Non-pigmented ciliary epithelial cell (primary cell): ENCODE measurements at regions not wholly inside any gene's neighbourhood (a gene's known extent, or its start where the extent isn't known, plus 50 kb on each side); places are given as distances from the start of the nearest gene placed in this dataset.

Source experiments
- DNase-seq: peaks from one replicate; pipeline ENCODE4 v3.0.0-alpha.2; 2010; ENCODE audit warnings: low read depth

DNA sequence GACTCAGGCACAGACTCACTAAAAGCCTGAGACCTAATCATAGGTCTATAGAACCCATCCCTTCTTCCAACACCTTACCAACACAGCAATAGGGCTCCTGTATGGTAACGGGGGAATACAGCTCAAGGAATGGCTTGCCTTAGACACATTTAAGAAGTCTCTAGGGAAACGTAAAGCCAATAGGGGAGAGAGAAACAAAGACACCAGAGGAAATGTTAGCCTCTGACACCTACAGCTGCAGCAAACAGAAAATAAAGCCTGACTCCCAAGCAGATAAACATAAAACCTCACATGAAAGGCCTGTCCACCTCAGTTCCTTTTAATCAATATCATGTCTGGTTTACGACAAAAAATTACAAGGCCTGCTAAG lies 51.1 kb upstream of the NCOA1 start:
- no peak for DNase-seq

DNA sequence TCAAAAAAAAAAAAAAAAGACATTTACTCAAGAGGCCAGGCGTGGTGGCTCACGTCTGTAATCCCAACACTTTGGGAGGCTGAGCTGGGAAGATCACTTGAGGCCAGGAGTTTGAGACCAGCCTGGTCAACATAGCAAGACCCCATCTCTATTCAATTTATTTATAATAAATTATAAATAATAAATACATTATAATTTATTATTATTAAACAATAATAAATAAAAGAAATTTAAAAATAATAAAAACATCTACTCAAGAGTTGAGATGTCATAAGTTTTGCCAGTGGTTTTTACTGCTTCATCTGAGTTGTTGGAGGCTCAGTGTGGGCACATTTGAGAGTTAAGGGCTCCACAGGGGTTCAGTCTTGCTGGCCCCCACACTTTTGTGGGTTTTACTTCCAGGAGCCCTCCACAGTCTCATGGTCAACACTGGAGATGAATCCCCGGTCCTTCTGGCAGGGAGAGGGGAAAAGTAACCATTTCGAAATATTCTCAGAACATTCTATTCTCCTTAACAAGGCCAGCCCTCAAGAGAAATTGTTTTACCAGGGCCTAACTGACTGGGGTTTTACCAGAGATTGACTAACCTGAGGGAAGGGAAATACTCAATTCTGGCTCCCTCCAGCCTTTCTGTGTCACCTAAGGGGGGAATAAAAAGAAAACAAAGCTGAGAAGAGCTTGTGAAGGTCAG lies 51.6 kb upstream of the NCOA1 start:
- DNase-seq = no peak

DNA sequence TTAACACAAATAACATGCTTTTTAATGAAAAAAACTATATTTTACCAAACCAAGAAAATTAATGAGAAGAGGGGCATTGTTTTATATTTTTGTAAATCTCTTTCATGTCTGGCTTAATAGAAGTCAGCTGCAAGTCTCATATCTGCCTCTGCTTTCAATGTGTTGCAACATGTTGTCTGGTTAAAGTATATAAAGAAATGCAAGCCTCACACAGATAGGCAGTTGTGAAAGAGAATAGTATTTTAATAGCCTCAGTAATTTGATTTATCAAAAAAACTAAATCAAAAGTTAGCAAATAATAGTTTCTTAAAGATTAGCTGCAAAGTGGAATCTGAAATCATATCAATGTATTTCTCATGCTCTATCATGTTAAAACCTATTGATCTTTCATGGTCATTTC lies 52.9 kb upstream of the NCOA1 start:
- no peak for DNase-seq

DNA sequence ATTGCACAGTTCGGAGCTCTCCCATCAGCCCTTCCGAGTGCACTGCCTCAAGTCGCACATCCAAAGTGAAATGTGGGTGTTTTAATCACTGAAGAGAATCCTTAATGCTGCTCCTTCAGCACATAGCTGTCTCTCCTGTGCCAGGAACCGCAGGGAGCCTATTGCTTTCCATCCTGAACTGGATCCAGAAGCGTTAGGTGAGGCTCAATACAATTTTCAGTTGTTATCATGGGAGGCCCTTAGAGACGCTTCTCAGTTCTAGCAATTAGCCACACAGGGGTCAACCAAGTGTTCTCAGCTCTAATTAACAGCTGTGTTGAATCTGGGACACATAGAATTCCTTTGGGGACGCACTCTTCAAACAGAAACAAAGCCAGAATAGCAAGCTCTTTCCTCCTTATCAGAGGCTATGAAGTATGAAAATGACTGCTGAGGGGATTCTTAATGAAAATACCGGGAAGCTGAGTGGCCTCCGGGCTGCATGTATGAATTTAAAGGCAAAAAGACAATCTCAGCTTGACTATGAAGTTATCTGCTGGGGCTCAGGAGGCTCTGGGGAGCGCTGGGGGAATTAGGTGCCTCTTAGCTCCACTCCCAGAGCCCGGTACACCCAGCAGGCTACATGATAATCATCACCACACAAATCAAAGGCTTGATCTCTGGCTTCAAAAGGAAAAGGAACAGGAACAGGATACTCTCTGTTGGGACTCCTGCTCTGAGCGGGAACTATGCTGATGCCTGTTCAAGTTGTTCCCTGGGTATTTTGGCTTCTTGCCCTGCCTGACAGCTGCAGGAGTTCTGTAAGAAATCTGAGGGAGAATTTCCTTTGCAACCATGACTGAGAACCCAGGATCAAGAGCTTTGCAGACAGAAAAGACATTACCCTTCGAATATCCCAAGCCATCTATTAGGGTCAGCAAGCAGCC lies 55.4 kb upstream of the NCOA1 start:
- DNase-seq = peak; percentile 11

DNA sequence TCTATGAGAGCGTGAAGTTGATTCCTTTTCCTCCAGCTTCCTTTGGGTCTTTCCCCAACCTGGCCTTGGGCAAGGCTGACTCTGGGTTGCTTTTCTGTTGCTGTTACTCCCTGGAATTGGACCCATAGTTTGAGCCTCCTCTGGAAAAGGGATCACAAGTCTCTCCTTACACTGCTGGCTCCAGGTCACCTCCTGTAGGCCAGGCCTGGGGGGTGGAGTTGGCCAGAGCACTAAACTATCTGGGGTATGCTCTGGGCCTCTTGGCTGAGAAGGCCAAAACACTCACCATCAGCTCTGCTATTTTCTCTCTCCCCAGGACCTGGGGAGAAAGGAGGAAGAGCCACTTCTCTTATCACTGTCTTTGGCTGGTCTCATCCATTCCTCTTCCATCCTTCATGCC lies 56.5 kb upstream of the NCOA1 start:
- DNase-seq = no peak

DNA sequence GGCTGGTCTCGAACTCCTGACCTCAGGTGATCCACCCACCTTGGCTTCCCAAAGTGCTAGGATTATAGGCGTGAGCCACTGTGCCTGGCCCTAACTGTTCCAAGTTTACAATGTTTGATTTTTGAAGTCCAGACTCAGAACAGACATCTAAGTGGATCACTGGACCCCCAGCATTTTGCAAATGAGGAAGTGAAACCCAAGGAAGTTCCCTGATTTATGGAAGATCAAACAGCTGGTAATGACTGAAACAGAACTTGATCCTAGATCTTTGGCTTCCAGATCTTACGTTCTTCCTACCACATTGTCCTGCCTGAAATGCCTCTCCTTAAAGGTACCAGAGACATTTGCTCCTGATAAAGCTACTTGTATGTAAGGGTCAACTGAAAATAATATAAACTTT lies 58.3 kb upstream of the NCOA1 start:
- DNase-seq = no peak

DNA sequence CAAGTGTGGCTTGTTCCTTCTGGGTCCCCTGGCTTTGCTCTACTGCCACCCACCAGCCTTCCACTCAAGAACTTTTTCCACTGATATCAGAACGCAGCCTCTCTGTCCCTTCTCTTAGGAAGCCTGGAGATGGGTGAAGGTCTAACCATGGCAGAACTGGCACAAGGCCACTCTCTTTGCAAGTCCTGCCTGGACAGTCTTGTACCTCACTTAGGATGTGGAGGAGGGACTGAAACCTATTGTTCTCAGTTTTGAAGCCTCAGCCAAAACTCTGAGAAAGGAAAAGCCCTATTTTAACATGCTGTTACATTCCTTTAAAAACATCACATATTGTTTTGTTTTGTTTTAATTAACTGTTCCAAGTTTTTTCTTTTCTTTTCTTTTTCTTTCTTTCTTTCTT lies 58.9 kb upstream of the NCOA1 start:
- DNase-seq = no peak

DNA sequence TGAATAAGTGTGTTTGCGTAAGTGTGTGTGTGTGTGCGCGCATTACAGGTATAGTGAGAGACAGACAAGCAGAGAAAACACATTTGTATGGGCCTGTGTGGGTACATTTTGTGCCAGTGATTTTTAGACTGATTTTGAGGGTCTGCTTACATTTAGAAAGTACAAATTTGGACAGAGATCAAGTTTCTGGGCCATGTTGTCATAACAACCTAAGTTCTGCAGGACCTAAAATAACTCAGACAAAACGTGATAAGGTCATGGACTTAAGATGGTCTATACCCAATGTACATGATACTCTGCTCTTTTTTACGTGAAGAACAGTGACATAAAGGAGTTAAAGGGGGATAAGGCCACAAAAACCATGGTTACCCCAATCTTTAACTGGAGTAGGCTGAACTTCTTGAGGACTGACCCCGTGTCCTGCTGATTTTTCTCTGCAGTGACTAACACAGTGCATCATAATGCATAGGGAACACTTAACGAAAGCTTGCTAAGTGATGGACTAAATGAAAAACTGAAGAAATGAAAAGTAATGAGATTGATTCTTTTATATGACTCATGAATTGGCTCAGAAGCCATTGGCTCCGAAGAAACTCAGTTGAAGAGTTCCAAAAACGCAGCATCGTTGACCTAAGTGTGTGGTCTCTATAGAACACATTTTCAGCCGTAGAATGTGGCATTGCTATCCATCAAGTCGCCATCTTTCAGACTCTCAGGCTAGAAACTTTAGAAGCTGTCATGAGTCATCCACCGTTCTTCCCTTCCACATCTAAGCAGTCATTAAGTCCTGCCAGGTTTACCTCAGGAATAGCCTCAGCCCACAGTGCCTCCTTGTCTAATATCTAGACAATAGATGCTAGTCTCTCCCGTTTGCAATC lies 61.6 kb upstream of the NCOA1 start:
- DNase-seq = no peak

DNA sequence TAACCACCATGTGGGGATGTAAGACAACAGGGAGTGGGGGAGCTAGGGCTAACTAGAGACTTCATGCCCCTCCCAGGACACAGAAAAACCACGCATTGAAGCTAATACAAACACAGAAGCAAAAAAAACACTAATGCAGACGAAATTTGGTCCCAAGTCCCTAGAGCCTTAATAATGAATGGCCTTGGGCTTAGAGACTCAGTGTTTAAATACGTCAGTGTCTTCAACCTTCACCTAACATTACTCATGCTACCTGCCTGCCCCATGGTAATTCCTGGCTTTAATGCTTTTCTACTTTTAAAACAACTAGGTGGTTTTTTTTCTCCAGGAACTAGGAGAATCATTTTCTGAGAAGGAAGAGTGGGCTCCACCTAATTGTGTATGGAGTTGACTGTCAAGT lies 64.1 kb upstream of the ITSN2 start:
- DNase-seq = no peak

DNA sequence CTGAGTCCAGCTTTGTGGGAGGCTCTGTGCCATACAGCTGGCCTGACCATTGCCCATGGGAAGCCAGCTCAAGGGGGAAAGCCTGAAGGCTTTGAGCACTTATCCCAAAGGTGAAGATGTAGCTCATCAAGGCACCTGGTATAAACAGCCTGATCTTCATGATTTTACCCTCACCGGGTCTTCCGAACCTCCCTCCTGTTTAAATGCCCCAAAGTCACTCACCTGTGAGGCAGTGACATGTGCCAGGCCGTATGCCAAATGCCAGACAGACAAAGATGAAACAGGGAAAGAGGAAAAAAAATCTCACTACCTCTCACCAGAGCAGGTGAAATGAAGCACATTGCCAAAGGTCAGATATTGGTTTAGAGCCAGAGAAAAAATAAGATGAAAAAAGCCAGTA lies 62.8 kb upstream of the ITSN2 start:
- DNase-seq = no peak

DNA sequence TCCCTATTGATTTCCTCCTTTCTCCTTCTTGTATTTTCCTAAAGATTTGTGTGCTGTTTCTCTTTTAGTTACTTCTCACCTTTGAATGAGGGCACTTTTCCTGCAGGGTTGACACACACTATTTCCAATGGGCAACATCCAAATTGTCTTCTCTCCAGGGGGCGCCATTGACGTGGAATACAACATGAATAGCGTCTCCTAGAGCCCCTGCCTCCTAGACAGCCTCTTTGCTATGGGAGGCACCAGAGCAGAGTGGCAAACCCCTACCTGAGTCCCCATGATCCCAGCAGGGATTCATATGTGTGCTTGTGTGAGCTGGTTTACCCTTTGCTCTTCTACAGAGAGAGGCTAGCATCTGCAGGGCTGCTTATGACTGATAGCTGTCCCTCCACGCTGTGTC lies 61.3 kb upstream of the ITSN2 start:
- peak; percentile 17 for DNase-seq

DNA sequence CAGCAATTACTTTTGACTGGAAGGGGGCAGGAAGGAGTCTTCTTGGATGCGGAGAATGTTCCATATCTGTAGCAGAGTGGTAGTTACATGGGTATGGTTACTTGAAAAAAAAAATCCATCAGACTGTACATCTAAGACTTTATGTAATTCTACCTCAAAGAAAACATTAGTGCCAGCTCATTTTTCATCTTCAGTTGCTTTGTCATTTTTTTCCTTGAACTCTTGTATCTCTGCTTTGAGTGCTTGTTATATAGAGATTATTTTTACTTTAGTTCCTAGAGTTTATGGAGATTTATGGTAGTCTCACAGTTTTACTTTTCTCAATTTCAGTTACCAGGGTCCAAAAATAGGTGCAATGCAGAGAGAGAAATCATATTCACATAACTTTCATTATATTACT lies 60.0 kb upstream of the ITSN2 start:
- no peak for DNase-seq

DNA sequence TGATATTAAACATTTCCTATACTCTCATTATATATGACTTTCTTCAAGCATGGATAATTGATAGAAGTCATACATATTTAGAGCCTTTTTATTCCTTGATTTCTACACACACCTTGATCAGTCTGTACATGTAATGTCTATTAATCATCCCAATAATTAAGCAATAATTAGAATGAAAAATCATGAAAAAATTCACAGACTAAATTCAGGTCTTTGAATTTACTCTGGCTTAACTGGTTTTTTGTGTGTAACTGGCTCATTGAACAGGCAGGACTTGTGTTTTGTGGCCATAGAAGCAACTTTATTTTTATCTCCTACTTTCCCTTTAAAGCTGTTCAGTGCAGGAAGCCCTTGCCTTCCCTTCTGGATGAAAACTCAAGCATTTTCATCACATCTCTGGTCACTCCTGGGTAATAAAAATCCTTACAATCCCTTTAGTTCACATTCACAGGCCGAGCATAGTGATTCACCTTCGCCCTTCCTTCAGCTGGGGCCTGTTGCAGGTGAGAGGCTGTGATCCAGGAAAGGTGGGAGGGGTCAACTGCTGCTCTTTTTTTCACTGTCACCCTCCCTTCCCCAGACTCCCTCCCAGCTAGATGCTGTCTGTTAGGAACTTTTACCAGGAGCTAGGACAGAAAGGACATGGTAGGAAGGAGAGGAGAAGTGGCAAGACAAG lies 58.0 kb upstream of the ITSN2 start:
- DNase-seq = no peak

DNA sequence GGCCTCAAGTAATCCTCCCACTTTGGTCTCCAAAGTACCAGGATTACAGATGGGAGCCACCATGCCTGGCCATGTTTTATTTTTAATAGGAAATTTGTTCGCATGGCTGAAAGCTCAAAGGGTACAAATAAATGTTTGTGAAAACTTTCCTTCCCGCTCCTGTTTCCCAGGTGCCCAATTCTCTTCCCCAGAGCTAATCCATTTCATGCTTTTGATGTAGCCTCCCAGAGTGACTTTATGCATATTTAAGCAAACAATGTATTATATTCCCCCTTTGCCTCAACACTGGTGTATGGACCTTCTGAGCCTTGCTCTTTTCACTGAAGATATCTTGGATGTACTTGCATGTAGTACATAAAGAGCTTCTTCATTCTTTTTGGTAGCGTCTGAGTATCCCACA lies 52.5 kb upstream of the ITSN2 start:
- no peak for DNase-seq

DNA sequence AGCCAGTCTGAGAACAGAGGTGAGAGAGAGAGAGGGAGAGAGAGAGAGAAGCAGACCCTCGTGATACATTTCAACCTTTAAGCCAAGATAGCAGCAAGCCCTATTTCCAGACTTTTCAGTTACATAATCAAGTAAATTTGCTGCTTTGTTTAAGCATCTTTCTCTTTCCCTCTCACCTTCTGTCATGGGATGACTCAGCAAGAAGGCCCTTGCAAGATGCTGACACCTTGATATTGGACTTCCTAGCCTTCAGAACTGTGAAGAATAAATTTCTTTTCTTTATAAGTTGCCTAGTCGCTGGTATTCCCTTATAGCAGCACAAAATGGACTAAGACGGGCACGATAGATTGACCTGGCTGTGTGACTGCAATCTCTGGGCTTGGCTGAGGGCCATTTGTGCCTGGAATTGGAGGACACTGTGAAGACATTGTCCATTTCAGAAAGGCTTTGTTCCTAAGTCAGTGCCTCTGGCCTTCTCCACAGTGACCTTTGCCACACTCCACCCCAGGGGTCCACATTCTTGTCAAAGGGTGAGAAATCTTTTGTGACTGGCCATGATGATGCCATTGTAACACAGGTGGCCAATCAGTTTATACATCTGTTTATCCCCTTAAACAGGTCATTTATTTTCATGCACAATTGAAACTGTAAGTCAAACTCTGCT lies 51.3 kb upstream of the ITSN2 start:
- DNase-seq = no peak

DNA sequence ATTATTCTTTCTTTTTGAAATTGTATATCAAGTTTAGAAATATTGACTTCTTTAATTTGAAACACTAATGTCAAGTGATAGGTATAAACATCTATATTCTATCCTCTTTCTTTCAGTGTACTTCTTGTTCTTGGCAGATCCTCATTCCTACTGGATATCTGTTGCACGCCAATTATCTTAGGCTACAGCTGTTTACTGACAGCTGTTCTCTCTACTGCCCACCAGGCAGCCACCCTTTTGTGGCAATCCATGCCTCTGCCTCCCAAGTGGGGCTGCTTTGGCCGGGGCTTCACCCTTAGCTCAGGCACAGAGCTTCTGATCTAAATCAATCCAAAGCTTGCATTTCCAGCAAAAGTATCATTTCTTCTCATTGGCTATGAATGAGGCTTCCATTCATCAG lies 50.6 kb upstream of the ITSN2 start:
- DNase-seq = no peak

DNA sequence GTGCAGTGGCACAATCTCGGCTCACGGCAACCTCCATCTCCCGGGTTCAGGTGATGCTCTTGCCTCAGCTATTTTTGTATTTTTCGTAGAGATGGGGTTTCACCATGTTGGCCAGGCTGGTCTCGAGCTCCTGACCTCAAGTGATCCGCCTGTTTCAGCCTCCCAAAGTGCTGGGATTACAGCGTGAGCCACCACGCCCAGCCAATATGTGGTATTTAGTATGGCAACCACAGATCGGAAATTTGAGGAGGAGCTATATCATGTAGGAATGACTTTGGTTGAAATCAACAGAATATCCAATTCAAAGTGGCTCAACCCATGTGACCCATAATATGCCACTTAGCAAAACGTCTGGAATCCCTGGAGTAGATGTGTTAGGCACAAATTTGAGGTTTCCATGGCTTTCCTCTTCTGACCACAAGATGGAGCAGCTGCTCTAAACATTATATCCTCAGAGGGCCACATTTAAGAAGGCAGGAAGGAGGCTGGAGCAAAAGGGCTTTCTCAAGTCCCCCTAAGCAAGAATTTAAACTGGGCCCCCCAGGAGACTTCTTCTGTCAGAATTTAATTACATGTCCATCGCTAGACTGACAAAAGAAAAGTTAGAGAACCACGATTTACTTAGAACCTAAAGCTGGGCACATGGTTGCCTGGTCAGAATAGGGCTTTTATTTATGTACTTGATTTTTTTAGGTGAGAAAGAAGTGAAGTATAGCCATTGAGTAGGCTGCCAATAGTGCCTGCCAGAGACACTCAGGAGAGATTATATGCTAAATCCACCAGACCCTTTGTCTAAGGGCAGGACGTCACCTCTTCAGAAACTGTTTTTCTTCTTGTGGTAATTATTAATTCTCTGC lies 49.6 kb upstream of the ITSN2 start:
- DNase-seq = peak; percentile 28
